Tibial artery (tissue), 4 donors: ENCODE measurements at regions not wholly inside any gene's neighbourhood (a gene's known extent, or its start where the extent isn't known, plus 50 kb on each side); places are given as distances from the start of the nearest gene placed in this dataset.

Source experiments
- DNase-seq, 2 donors: peaks; one replicate each; pipeline ENCODE4 v3.0.0-alpha.2; 2019
- H3K27ac ChIP-seq, 2 donors: fragments of 200-600 bp; sonication (generic) in 1 of 2; 1 replicate in 1 of 2; 2 replicates in 1 of 2; pipeline ENCODE4 v1.5.1; 2018 to 2019; ENCODE audit warnings: mild to moderate bottlenecking in 1 of 2
- H3K27me3 ChIP-seq, 2 donors: fragments of 200-600 bp; sonication (generic) in 1 of 2; one replicate each; pipeline versions ENCODE4 v1.5.1 to v1.6.0; 2016 to 2019
- H3K36me3 ChIP-seq, 3 donors: fragments of 200-600 bp; sonication (generic) in 2 of 3; one replicate each; pipeline ENCODE4 v1.5.1; 2016 to 2019; ENCODE audit warnings: mild to moderate bottlenecking in 2 of 3
- H3K4me1 ChIP-seq, 4 donors: fragments of 200-600 bp; sonication (generic) in 2 of 4; 1 replicate in 3 of 4; 2 replicates in 1 of 4; pipeline ENCODE4 v1.5.1; 2016 to 2019
- H3K4me3 ChIP-seq, 2 donors: fragments of 200-600 bp; sonication (generic) in 1 of 2; 1 replicate in 1 of 2; 2 replicates in 1 of 2; pipeline ENCODE4 v1.5.1; 2018 to 2019; ENCODE audit warnings: mild to moderate bottlenecking in 2 of 2
- H3K9me3 ChIP-seq, 3 donors: fragments of 200-600 bp; sonication (generic) in 1 of 3; one replicate each; pipeline ENCODE4 v1.5.1; 2016 to 2019
- CTCF ChIP-seq, 2 experiments: fragments of 200-600 bp in 1 of 2; fragments of 450-650 bp in 1 of 2; IDR thresholded peaks; one replicate each; pipeline ENCODE4 v1.5.1; 2017 to 2019; ENCODE audit warnings: antibody characterized with exemption in 2 of 2, mild to moderate bottlenecking in 1 of 2, moderate library complexity in 1 of 2
- intact Hi-C: fragments of 100-400 bp; cut with DNase I; formaldehyde crosslinking; loops from one replicate; pipeline ENCODE4 v1.15.0; 2023; ENCODE audit warnings: low total_unique reads

- no peaks in the 10 kb centered on the region for H3K27me3 ChIP-seq
- peaks cover 0 to 8% (median 0%) of the 10 kb centered on the region in 3 donors for H3K9me3 ChIP-seq
- TF ChIP-seq CTCF (IDR thresholded peaks at IDR 0.05): no peak
- H3K27ac ChIP-seq: no peak overlapping the region
- intact Hi-C loops: no loop called here
- no peaks in the 10 kb centered on the region for H3K36me3 ChIP-seq
- DNase-seq: no peak
- no peak overlapping the region for H3K4me3 ChIP-seq
- H3K4me1 ChIP-seq: no peaks in the 10 kb centered on the region
Measured at GRCh38 chr13:62049992-62050391, 634.3 kb upstream of the PCDH20 start.

DNA sequence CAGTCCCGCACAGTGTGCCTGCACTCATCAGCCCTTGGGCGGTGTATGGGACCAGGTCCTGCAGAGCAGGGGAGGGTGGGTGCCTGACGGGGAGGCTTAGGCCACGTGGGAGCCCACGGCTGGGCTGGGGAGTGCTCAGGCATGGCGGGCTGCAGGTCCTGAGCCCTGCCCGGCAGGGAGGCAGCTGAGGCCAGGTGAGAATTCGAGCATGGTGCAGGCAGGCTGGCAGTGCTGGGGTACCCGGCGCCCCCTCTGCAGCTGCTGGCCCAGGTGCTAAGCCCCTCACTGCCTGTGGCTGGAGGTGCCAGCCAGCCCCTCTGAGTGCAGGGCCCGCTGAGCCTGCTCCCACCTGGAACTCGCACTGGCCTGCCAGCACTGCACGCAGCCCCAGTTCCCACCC lies 630.9 kb upstream of the PCDH20 start:
- Histone ChIP-seq H3K27me3 (no peaks in the 10 kb centered on the region), H3K4me1 (no peaks in the 10 kb centered on the region), H3K9me3 (peaks cover 0 to 8% (median 0%) of the 10 kb centered on the region in 3 donors), H3K36me3 (no peaks in the 10 kb centered on the region), H3K27ac (no peak overlapping the region), H3K4me3 (no peak overlapping the region)
- intact Hi-C loops: no loop called here
- TF ChIP-seq CTCF (IDR thresholded peaks at IDR 0.05): no peak
- no peak for DNase-seq

GRCh38 chr13:62043600-62043999 lies 628.0 kb upstream of the PCDH20 start:
- TF ChIP-seq CTCF (IDR thresholded peaks at IDR 0.05): no peak
- H3K27me3 ChIP-seq: no peaks in the 10 kb centered on the region
- no peaks in the 10 kb centered on the region for H3K36me3 ChIP-seq
- H3K9me3 ChIP-seq: peaks cover 0 to 8% (median 0%) of the 10 kb centered on the region in 3 donors
- intact Hi-C loops: no loop called here
- no peaks in the 10 kb centered on the region for H3K4me1 ChIP-seq
- DNase-seq: no peak
- no peak overlapping the region for H3K4me3 ChIP-seq
- no peak overlapping the region for H3K27ac ChIP-seq

DNA sequence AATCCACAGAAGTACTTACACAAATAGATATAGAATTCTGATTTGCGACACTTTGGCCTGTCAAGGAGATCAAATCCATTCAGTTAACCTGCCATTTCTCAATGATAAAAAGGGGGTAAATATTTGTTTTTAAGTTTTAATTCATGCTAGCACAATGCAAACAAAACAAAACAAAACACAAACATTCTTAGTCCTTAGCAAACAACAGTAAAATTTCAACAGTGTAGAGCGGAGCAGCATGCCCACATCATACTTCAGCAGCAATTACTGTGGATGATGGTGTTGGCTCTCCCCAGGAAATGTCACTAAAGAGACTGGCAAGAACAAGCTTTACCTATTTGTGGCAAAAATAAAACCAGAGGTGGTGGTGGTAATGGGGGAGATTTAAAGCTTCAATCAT lies 625.2 kb upstream of the PCDH20 start:
- no peak overlapping the region for H3K27ac ChIP-seq
- H3K4me3 ChIP-seq: no peak overlapping the region
- H3K27me3 ChIP-seq: no peaks in the 10 kb centered on the region
- intact Hi-C loops: no loop called here
- DNase-seq: no peak
- no peak for TF ChIP-seq CTCF (IDR thresholded peaks at IDR 0.05)
- no peaks in the 10 kb centered on the region for H3K36me3 ChIP-seq
- no peaks in the 10 kb centered on the region for H3K4me1 ChIP-seq
- H3K9me3 ChIP-seq: no peaks in the 10 kb centered on the region

GRCh38 chr13:62040078-62040477 lies 624.4 kb upstream of the PCDH20 start:
- H3K36me3 ChIP-seq: no peaks in the 10 kb centered on the region
- H3K9me3 ChIP-seq: no peaks in the 10 kb centered on the region
- TF ChIP-seq CTCF (IDR thresholded peaks at IDR 0.05): no peak
- no peaks in the 10 kb centered on the region for H3K4me1 ChIP-seq
- no peak overlapping the region for H3K27ac ChIP-seq
- no peaks in the 10 kb centered on the region for H3K27me3 ChIP-seq
- DNase-seq: no peak
- intact Hi-C loops: no loop called here
- no peak overlapping the region for H3K4me3 ChIP-seq

DNA sequence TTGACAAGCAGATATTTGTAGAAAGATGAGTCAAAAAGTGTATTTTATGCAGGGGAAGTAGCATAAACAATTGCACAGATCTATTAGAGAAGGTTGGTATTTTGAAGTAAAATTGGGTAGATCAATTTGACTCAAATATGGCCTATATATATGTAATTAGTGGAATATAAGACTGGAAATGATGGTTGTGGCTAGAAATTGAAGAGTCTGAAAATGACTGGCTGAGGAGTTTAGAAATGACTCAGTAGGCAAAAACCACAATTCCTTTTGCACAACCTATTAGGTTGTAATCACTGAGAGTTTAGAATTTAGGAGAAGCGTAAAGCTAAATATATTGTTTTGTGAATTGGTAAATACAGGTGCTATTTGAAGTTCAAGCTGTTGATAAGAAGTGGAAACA lies 622.6 kb upstream of the PCDH20 start:
- TF ChIP-seq CTCF (IDR thresholded peaks at IDR 0.05): no peak
- no peak for DNase-seq
- Histone ChIP-seq H3K9me3 (no peaks in the 10 kb centered on the region), H3K4me3 (no peak overlapping the region), H3K27me3 (no peaks in the 10 kb centered on the region), H3K4me1 (no peaks in the 10 kb centered on the region), H3K27ac (no peak overlapping the region), H3K36me3 (no peaks in the 10 kb centered on the region)
- intact Hi-C loops: no loop called here
